GM21528 (cell line): ENCODE measurements at regions not wholly inside any gene's neighbourhood (a gene's known extent, or its start where the extent isn't known, plus 50 kb on each side); places are given as distances from the start of the nearest gene placed in this dataset.

ENCODE experiments used
- ATAC-seq: cut with Tn5 transposase; IDR thresholded peaks from one replicate; pipeline ENCODE4 v1.9.1; 2021; ENCODE audit warnings: mild to moderate bottlenecking, moderate library complexity; ENCODE audit not compliant: unreplicated experiment, low FRiP score

- ATAC-seq: no peak
These were observed 75.3 kb upstream of the ASTN2 start for GRCh38 chr9:117490199-117490598.

DNA sequence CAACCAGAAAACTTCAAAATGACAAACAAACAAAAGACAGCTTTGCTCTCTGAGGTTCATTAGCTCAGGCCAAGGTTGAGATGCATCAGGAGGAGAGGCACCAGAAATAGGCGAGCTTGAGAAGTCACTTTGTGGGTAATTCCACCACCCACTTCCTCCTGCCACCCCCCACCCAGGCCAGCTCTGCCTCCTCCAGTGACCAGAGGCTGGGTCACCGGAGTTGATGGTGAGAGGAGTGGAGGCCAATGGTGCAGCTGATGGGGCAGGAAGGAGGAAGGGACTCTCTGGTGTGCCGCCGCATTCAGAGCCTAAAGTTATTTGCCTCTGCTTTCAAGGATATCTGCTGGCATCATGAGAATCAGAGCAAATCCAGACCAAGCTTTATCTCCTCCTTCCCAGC, 73.8 kb upstream of the ASTN2 start:
- no peak for ATAC-seq

GRCh38 chr9:117487555-117488175, 72.8 kb upstream of the ASTN2 start:
- ATAC-seq: peak; percentile 98

- no peak for ATAC-seq
These were observed 71.6 kb upstream of the ASTN2 start for GRCh38 chr9:117486426-117486825.

DNA sequence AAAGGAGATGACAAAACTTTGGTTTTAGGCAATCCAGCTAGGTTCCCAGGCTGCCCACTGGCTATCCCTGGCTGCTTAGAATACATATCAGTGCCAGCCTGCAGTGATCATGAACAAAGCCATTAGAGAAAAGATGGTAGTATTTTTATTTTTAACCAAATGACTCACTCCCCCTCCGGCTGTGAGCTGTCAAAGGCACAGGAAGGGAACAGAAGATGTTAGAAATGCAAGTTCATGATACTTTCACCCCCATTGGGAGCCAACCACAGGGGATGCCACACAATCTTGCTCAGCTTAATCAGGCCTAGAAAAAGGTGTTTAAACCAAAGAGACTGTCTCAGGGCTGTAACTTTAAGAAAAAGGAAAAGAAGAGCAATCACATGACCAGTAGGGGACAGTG, 70.3 kb upstream of the ASTN2 start:
- ATAC-seq: no peak

DNA sequence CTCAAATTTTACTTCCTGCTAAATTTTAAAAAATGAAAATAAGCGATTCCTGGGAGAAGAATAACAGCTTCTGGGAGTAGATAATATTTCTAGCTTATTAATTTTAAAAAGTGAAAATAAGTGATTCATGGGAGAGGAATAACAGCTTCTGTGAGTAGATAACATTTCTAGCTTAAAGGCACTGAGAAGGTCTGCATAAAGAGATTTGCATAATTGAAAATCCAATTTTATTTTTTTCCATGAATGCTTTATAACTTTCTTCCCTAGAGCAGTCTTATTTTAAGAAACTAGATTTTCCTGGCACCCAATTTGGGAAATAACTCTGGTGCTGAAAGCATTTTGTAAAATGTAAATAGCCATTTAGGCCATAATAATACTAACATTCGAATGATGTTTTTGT, 65.9 kb upstream of the ASTN2 start:
- no peak for ATAC-seq

- no peak for ATAC-seq
These were observed 65.4 kb upstream of the ASTN2 start for GRCh38 chr9:117480253-117480652.

GRCh38 chr9:117473293-117473692, 58.4 kb upstream of the ASTN2 start:
- ATAC-seq: no peak

DNA sequence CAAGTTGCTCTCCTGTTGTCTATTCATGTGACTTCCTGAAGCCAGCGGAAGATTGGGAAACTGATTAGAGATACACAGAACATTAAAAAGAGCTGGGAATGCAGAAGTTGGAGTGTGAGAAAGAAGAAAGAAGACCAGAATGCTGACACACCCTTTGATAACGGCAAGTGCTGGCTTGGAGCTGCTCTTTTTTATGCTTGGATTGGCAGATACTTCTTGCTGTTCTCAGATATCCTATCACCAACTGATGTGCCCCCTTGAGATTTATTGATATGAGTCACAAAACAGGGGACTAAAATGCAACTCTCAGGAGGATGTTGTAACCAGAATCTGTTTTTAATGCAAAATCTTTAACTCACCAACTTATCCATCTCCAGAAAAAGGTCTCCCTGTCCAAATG, 56.0 kb upstream of the ASTN2 start:
- ATAC-seq: no peak

- ATAC-seq: no peak
These were observed 55.6 kb upstream of the ASTN2 start for GRCh38 chr9:117470455-117470854.

DNA sequence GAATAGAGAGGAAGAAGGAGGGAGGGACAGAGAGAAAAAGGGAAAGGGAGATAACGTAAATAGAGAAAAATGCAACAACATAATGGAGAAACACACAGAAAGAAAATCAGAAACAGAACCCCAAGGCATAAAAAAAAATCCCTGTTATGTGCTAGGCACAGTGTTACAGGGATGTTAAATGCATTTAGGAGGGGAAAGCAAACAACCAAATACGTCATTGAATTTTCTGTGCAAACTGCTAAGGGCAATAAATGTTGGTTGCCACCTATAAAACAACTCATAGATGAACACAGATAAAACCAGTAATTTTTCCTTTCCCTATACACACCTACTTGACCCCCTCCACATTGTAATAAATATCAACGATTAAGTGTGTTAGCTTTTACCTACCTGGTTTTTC, 51.3 kb upstream of the ASTN2 start:
- ATAC-seq: no peak

GRCh38 chr9:117465706-117466105, 50.8 kb upstream of the ASTN2 start:
- no peak for ATAC-seq

GRCh38 chr9:117464941-117465616, 50.2 kb upstream of the ASTN2 start:
- ATAC-seq: no peak
